ENCODE measurements at regions not wholly inside any gene's neighbourhood (a gene's known extent, or its start where the extent isn't known, plus 50 kb on each side); places are given as distances from the start of the nearest gene placed in this dataset.

DNA sequence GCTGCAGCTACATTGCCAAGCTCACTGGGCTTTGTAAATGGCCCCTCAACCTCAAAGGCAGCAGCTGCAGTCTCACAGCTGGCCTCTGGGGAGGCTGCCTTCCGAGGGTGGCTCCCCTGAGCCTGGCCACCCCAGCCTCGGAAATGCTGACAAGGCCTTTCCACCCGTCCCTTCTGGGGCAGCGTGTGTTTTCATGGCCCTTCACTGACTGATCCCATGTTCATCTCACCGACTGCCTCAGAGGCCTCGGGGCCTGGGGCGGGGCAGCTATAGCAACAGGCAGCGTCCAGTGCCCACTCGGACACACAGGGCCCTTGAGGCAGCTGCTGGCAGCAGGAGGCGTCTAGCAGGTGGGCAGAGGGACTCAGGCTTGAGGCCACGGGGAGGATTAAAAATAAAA lies 149.7 kb downstream of the GLI2 start:
- TF ChIP-seq TAF1 (IDR thresholded peaks at IDR 0.05; ENCODE audit: borderline replicate concordance, insufficient read depth, low read length) = no peak
- TF ChIP-seq REST (IDR thresholded peaks at IDR 0.05; ENCODE audit: insufficient read depth in 1 of 2, low read depth in 2 of 2, low read length in 2 of 2) = no peak
- TF ChIP-seq FOXP2 (optimal IDR thresholded peaks at IDR 0.05; ENCODE audit: borderline replicate concordance, extremely low read depth, extremely low read length, insufficient read depth) = no peak
- TF ChIP-seq SIN3A (IDR thresholded peaks at IDR 0.05; ENCODE audit: borderline replicate concordance, insufficient read depth, low read length) = no peak
- TF ChIP-seq POLR2AphosphoS5 (IDR thresholded peaks at IDR 0.05; ENCODE audit: low read depth, low read length) = no peak

GRCh38 chr2:120885749-120886148 lies 150.1 kb downstream of the GLI2 start:
- TF ChIP-seq POLR2AphosphoS5 (IDR thresholded peaks at IDR 0.05; ENCODE audit: low read depth, low read length) (no peak), FOXP2 (optimal IDR thresholded peaks at IDR 0.05; ENCODE audit: borderline replicate concordance, extremely low read depth, extremely low read length, insufficient read depth) (no peak), TAF1 (IDR thresholded peaks at IDR 0.05; ENCODE audit: borderline replicate concordance, insufficient read depth, low read length) (no peak), REST (IDR thresholded peaks at IDR 0.05; ENCODE audit: insufficient read depth in 1 of 2, low read depth in 2 of 2, low read length in 2 of 2) (no peak), SIN3A (IDR thresholded peaks at IDR 0.05; ENCODE audit: borderline replicate concordance, insufficient read depth, low read length) (no peak)

DNA sequence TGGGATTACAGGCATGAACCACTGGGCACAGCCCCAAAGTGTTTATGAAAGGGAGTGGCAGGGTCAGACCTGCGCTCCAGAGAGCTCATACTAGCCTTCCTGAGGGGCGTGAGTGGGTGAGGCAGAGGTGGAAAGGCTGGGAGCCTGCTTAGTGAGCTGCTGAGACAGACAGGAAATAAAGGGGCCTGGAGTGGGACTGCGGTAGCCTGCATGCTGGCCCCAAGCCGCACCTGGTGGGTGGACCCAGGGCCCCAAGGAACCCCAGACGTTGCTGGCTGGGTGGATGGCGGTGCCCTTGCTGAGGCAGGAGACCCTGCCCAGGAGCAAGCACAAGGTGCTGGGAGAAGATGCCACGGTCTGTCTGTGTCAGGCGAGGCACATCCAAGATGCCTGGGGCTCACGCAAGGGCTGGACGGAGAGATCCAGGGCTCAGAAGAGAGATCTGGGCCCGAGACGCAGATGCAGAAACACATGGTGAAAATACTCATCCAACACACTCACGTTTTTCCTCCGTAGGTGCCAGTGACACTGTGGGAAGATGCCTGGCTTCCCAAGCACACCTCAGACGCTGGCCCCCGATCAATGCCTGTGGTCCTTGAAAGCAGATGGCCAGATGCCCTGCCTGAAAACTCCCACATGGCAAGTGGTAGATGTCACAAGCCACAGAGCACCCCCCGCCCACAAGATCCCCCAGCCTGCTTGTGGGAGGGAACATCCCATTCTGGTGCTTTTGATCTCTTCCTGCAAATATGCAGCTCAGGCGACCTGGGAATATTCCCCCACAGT lies 151.1 kb downstream of the GLI2 start:
- TF ChIP-seq REST (IDR thresholded peaks at IDR 0.05; ENCODE audit: insufficient read depth in 1 of 2, low read depth in 2 of 2, low read length in 2 of 2) (no peak), POLR2AphosphoS5 (IDR thresholded peaks at IDR 0.05; ENCODE audit: low read depth, low read length) (no peak), SIN3A (IDR thresholded peaks at IDR 0.05; ENCODE audit: borderline replicate concordance, insufficient read depth, low read length) (no peak), FOXP2 (optimal IDR thresholded peaks at IDR 0.05; ENCODE audit: borderline replicate concordance, extremely low read depth, extremely low read length, insufficient read depth) (no peak), TAF1 (IDR thresholded peaks at IDR 0.05; ENCODE audit: borderline replicate concordance, insufficient read depth, low read length) (no peak)

DNA sequence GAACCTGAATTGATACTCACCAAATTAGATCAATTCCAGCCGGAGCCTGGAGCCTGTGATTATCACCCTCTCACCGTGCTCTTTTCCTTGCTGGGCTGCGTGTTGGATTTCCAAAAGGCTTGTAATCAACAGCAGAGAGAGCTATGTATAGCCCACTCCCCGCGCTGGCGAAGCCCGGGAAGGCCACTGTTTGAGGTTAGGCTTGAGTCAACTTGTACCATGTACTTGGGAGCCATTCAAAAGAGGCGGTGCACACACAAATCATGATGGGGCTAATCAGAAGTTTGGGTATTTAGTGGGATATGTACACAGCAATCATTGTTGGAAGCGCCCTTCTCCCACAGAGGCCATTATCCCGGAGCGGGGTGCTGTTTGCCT lies 151.6 kb downstream of the GLI2 start:
- TF ChIP-seq TAF1 (IDR thresholded peaks at IDR 0.05; ENCODE audit: borderline replicate concordance, insufficient read depth, low read length) = no peak
- TF ChIP-seq FOXP2 (optimal IDR thresholded peaks at IDR 0.05; ENCODE audit: borderline replicate concordance, extremely low read depth, extremely low read length, insufficient read depth) = no peak
- no peak for TF ChIP-seq POLR2AphosphoS5 (IDR thresholded peaks at IDR 0.05; ENCODE audit: low read depth, low read length)
- TF ChIP-seq SIN3A (IDR thresholded peaks at IDR 0.05; ENCODE audit: borderline replicate concordance, insufficient read depth, low read length) = no peak
- no peak for TF ChIP-seq REST (IDR thresholded peaks at IDR 0.05; ENCODE audit: insufficient read depth in 1 of 2, low read depth in 2 of 2, low read length in 2 of 2)
